Fibroblast of gingiva (primary cell): ENCODE measurements at regions not wholly inside any gene's neighbourhood (a gene's known extent, or its start where the extent isn't known, plus 50 kb on each side); places are given as distances from the start of the nearest gene placed in this dataset.
A peak's percentile ranks its signal among the peaks of the same experiment; 100 is the strongest.
"Not testable (repeated sequence)": the region's sequence is repeated elsewhere in the genome, so short reads cannot be mapped to it uniquely, and the experiment has no call there.

ENCODE experiments used
- DNase-seq: peaks from one replicate; pipeline ENCODE4 v3.0.0-alpha.2; 2011; ENCODE audit warnings: low read depth

- no peak for DNase-seq
Measured at GRCh38 chr6:34646714-34647113, 49.9 kb downstream of the ILRUN start.

- DNase-seq, result no peak
Measured at GRCh38 chr6:34645627-34646026, 50.9 kb downstream of the ILRUN start.

GRCh38 chr6:34644716-34645115, 51.9 kb downstream of the ILRUN start:
- no peak for DNase-seq

- DNase-seq, result no peak
Measured at GRCh38 chr6:34642427-34642826, 54.1 kb downstream of the ILRUN start.

- DNase-seq, result not testable (repeated sequence)
Measured at GRCh38 chr6:34640074-34640849, 56.3 kb downstream of the ILRUN start.

GRCh38 chr6:34638834-34639736, 57.5 kb downstream of the ILRUN start:
- no peak for DNase-seq

- DNase-seq, result no peak
Measured at GRCh38 chr6:34633785-34634184, 62.8 kb downstream of the ILRUN start.

GRCh38 chr6:34633256-34633655, 63.3 kb downstream of the ILRUN start:
- DNase-seq, result no peak

- DNase-seq, result peak; percentile 83
Measured at GRCh38 chr6:34630040-34630439, 66.5 kb downstream of the ILRUN start.

- DNase-seq, result no peak
Measured at GRCh38 chr6:34627296-34627695, 69.3 kb downstream of the ILRUN start.

GRCh38 chr6:34618430-34619182, 62.5 kb upstream of the SPDEF start:
- DNase-seq, result no peak

GRCh38 chr6:34617231-34617630, 61.1 kb upstream of the SPDEF start:
- no peak for DNase-seq

- DNase-seq, result no peak
Measured at GRCh38 chr6:34616227-34616585, 60.1 kb upstream of the SPDEF start.

GRCh38 chr6:34615574-34616226, 59.6 kb upstream of the SPDEF start:
- DNase-seq, result no peak

GRCh38 chr6:34610819-34611477, 54.8 kb upstream of the SPDEF start:
- peak; percentile 70 for DNase-seq

- peak; percentile 15 for DNase-seq
Measured at GRCh38 chr6:34608321-34609091, 52.4 kb upstream of the SPDEF start.

- DNase-seq, result no peak
Measured at GRCh38 chr6:34606477-34607265, 50.5 kb upstream of the SPDEF start.
